ES-I3 (cell line): ENCODE measurements at regions not wholly inside any gene's neighbourhood (a gene's known extent, or its start where the extent isn't known, plus 50 kb on each side); places are given as distances from the start of the nearest gene placed in this dataset.
"Not testable (repeated sequence)": the region's sequence is repeated elsewhere in the genome, so short reads cannot be mapped to it uniquely, and the experiment has no call there.

Experiments
- H3K36me3 ChIP-seq: 2 replicates; pipeline ENCODE4 v1.6.1; 2013; ENCODE audit warnings: mild to moderate bottlenecking, low read length, control low read depth, moderate library complexity; ENCODE audit not compliant: insufficient read depth
- H3K4me1 ChIP-seq: 2 replicates; pipeline ENCODE4 v1.6.1; 2013; ENCODE audit warnings: mild to moderate bottlenecking, control low read depth, low read length; ENCODE audit not compliant: insufficient read depth
- H3K9ac ChIP-seq: 2 replicates; pipeline ENCODE4 v1.6.1; 2013; ENCODE audit warnings: low read depth, mild to moderate bottlenecking, low read length, moderate library complexity
- H3K9me3 ChIP-seq: 2 replicates; pipeline ENCODE4 v1.6.1; 2013; ENCODE audit warnings: mild to moderate bottlenecking, low read length, moderate library complexity; ENCODE audit not compliant: control insufficient read depth, insufficient read depth

GRCh38 chr15:62409466-62409865, 244.4 kb upstream of the C2CD4B start:
- Histone ChIP-seq H3K9ac (no peak overlapping the region), H3K36me3 (no peaks in the 10 kb centered on the region), H3K9me3 (no peaks in the 10 kb centered on the region; the same call in 1 of the 2 replicates), H3K4me1 (no peaks in the 10 kb centered on the region; the same call in 1 of the 2 replicates)

GRCh38 chr15:62412686-62413085, 247.6 kb upstream of the C2CD4B start:
- no peaks in the 10 kb centered on the region for H3K36me3 ChIP-seq
- peaks cover 15% of the 10 kb centered on the region for H3K4me1 ChIP-seq
- H3K9ac ChIP-seq, result no peak overlapping the region
- H3K9me3 ChIP-seq, result no peaks in the 10 kb centered on the region

- no peak overlapping the region for H3K9ac ChIP-seq
- no peaks in the 10 kb centered on the region for H3K9me3 ChIP-seq
- no peaks in the 10 kb centered on the region for H3K36me3 ChIP-seq
- H3K4me1 ChIP-seq, result peaks cover 15% of the 10 kb centered on the region
Observed at GRCh38 chr15:62413153-62413552, 248.1 kb upstream of the C2CD4B start.

GRCh38 chr15:62413786-62414185, 248.7 kb upstream of the C2CD4B start:
- Histone ChIP-seq H3K9ac (no peak overlapping the region), H3K9me3 (no peaks in the 10 kb centered on the region), H3K4me1 (peaks cover 15% of the 10 kb centered on the region), H3K36me3 (no peaks in the 10 kb centered on the region)

- H3K9ac ChIP-seq, result no peak overlapping the region
- no peaks in the 10 kb centered on the region for H3K36me3 ChIP-seq
- no peaks in the 10 kb centered on the region for H3K9me3 ChIP-seq
- H3K4me1 ChIP-seq, result peaks cover 15% of the 10 kb centered on the region
Observed at GRCh38 chr15:62415498-62415897, 250.4 kb upstream of the C2CD4B start.

GRCh38 chr15:62416526-62416925, 251.4 kb upstream of the C2CD4B start:
- H3K9me3 ChIP-seq, result no peaks in the 10 kb centered on the region
- H3K4me1 ChIP-seq, result peaks cover 15% of the 10 kb centered on the region

GRCh38 chr15:62417439-62417838, 252.4 kb upstream of the C2CD4B start:
- H3K9me3 ChIP-seq, result no peaks in the 10 kb centered on the region
- peaks cover 15% of the 10 kb centered on the region for H3K4me1 ChIP-seq
- no peak overlapping the region for H3K9ac ChIP-seq
- no peaks in the 10 kb centered on the region for H3K36me3 ChIP-seq

More at GRCh38 chr15:62416526-62416925, 251.4 kb upstream of the C2CD4B start:
- H3K36me3 ChIP-seq, result no peaks in the 10 kb centered on the region
- no peak overlapping the region for H3K9ac ChIP-seq

GRCh38 chr15:62418496-62418895, 253.4 kb upstream of the C2CD4B start:
- peaks cover 15% of the 10 kb centered on the region for H3K4me1 ChIP-seq
- H3K36me3 ChIP-seq, H3K9me3 ChIP-seq, H3K9ac ChIP-seq: not testable (repeated sequence)

- H3K9ac ChIP-seq, result no peak overlapping the region
Observed at GRCh38 chr15:62419192-62419591, 254.1 kb upstream of the C2CD4B start.

GRCh38 chr15:62420371-62420770, 255.3 kb upstream of the C2CD4B start:
- H3K9ac ChIP-seq, H3K36me3 ChIP-seq, H3K9me3 ChIP-seq: not testable (repeated sequence)
- H3K4me1 ChIP-seq, result peaks cover 15% of the 10 kb centered on the region

More at GRCh38 chr15:62419192-62419591, 254.1 kb upstream of the C2CD4B start:
- H3K9me3 ChIP-seq, result no peaks in the 10 kb centered on the region
- peaks cover 15% of the 10 kb centered on the region for H3K4me1 ChIP-seq
- H3K36me3 ChIP-seq, result no peaks in the 10 kb centered on the region

GRCh38 chr15:62421289-62421688, 256.2 kb upstream of the C2CD4B start:
- peaks cover 13% of the 10 kb centered on the region for H3K4me1 ChIP-seq
- H3K36me3 ChIP-seq, result no peaks in the 10 kb centered on the region
- H3K9ac ChIP-seq, result no peak overlapping the region
- H3K9me3 ChIP-seq, result no peaks in the 10 kb centered on the region

GRCh38 chr15:62426387-62426956, 261.4 kb upstream of the C2CD4B start:
- Histone ChIP-seq H3K36me3 (no peaks in the 10 kb centered on the region), H3K9ac (no peak overlapping the region), H3K4me1 (peaks cover 5% of the 10 kb centered on the region; the same call in 1 of the 2 replicates), H3K9me3 (no peaks in the 10 kb centered on the region)

- H3K36me3 ChIP-seq, result no peaks in the 10 kb centered on the region
- H3K4me1 ChIP-seq, result peaks cover 5% of the 10 kb centered on the region; the same call in 1 of the 2 replicates
- H3K9me3 ChIP-seq, result no peaks in the 10 kb centered on the region
- H3K9ac ChIP-seq, result no peak overlapping the region
Observed at GRCh38 chr15:62428259-62428658, 263.2 kb upstream of the C2CD4B start.

- Histone ChIP-seq H3K36me3 (no peaks in the 10 kb centered on the region), H3K9me3 (no peaks in the 10 kb centered on the region), H3K9ac (no peak overlapping the region), H3K4me1 (peaks cover 5% of the 10 kb centered on the region; the same call in 1 of the 2 replicates)
Observed at GRCh38 chr15:62428851-62429598, 263.9 kb upstream of the C2CD4B start.

GRCh38 chr15:62430056-62430455, 265.0 kb upstream of the C2CD4B start:
- Histone ChIP-seq H3K36me3 (no peaks in the 10 kb centered on the region), H3K9me3 (no peaks in the 10 kb centered on the region), H3K9ac (no peak overlapping the region), H3K4me1 (peaks cover 5% of the 10 kb centered on the region; the same call in 1 of the 2 replicates)
